ENCODE measurements at regions not wholly inside any gene's neighbourhood (a gene's known extent, or its start where the extent isn't known, plus 50 kb on each side); places are given as distances from the start of the nearest gene placed in this dataset.

DNA sequence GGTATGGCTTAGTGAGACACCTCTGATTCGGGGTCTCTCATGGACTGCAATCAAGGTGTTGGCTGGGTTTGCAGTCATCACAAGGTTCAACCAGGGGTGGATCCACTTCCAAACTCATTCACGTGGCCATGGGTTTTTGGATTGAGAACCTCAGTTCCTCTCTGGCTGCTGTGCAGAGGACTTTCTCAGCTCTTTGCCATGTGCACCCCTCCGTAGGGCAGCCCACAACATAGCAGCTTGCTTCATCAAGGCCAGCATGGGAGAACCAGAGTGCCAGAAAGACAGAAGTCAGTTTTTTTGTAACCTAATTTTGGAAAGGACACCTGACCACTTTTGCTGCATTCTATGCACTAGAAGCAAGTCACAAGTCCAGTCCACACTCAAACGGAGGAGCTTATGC is 154.9 kb downstream of the PJA1 start:
- Histone ChIP-seq H3K9me3 (peaks cover 15% of the 10 kb centered on the region), H3K9ac (no peak overlapping the region), H3K4me3 (no peak overlapping the region), H3K27me3 (peaks cover 54% of the 10 kb centered on the region), H4K20me1 (no peaks in the 10 kb centered on the region; the same call in 1 of the 2 replicates), H3K27ac (no peak overlapping the region), H3K36me3 (no peaks in the 10 kb centered on the region), H3K4me2 (no peak overlapping the region), H3K4me1 (no peaks in the 10 kb centered on the region)
- TF ChIP-seq Cebpa-rat (IDR thresholded peaks at IDR 0.05), result no peak

DNA sequence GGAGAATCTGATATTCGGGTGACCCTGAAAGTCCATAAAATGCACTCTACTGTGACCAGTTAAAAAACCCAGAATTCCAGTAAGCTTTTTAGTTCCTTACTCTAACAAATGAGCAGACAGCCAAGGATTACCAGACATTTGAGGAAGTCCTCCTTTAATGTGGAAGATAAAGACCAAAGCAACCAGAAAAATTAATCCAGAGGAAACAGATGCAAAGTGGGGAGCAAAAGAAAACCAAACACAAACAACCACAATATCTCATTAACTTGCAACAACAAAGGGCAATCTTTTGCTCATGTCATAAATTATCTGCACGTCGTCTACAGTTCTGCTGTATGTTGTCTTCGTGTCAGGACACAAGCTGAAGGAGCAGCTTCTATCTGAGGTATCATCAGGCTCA is 164.4 kb downstream of the PJA1 start:
- Histone ChIP-seq H3K36me3 (no peaks in the 10 kb centered on the region), H4K20me1 (no peaks in the 10 kb centered on the region), H3K27me3 (peaks cover 84% of the 10 kb centered on the region), H3K9ac (no peak overlapping the region), H3K9me3 (peaks cover 4% of the 10 kb centered on the region), H3K4me1 (no peaks in the 10 kb centered on the region), H3K4me3 (no peak overlapping the region), H3K4me2 (no peak overlapping the region), H3K27ac (no peak overlapping the region)
- TF ChIP-seq Cebpa-rat (IDR thresholded peaks at IDR 0.05), result no peak

DNA sequence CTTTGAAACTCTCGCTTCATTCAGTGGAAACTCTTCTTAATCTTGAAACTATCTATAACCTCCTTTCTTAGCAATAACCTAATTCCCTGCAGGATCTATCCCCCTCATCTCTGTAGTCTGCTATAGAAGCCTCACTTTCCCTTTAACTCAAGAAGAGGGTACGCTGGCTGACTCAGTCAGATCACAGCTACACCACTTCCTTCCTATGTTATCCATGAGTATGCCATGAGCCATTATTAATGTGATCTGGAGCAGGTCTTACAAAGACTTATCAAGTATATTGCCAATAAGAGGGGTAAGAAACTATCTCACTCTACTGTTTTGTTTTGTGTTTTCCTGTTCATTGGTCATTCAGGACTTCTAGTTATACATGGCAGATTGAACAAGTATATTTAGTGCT is 165.3 kb downstream of the PJA1 start:
- Histone ChIP-seq H3K4me1 (no peaks in the 10 kb centered on the region), H3K9ac (no peak overlapping the region), H4K20me1 (no peaks in the 10 kb centered on the region), H3K36me3 (no peaks in the 10 kb centered on the region), H3K27me3 (peaks cover 90% of the 10 kb centered on the region), H3K9me3 (no peaks in the 10 kb centered on the region), H3K4me3 (no peak overlapping the region), H3K27ac (no peak overlapping the region), H3K4me2 (no peak overlapping the region)
- no peak for TF ChIP-seq Cebpa-rat (IDR thresholded peaks at IDR 0.05)

DNA sequence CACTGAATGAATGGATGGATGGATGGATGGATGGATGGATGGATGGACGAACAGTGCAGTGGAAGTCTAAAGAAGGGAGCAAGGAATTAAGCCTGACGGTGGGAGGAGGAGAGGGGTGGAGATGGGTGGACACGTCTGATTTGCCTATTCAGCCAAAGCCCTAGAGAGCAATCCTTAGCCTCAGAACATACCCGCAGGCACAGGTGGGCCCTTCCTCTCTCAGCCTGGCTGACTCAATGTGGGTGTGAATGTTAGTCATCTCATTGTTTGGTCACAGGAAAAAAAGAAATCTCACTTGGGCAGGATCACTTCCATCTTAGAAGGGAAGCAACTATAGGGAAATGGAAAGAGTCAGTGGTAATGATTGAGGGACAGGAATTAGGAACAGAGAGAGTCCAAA is 165.9 kb downstream of the PJA1 start:
- H3K4me1 ChIP-seq, result 0 out of 2 replicates have a peak, but pooled peaks cover 5% of the 10 kb centered on the region
- H3K4me2 ChIP-seq, result no peak overlapping the region
- H3K4me3 ChIP-seq, result no peak overlapping the region
- H3K27ac ChIP-seq, result no peak overlapping the region
- TF ChIP-seq Cebpa-rat (IDR thresholded peaks at IDR 0.05), result no peak
- H3K36me3 ChIP-seq, result no peaks in the 10 kb centered on the region
- H3K9me3 ChIP-seq, result no peaks in the 10 kb centered on the region
- H3K27me3 ChIP-seq, result peaks cover 90% of the 10 kb centered on the region
- no peak overlapping the region for H3K9ac ChIP-seq
- H4K20me1 ChIP-seq, result no peaks in the 10 kb centered on the region

DNA sequence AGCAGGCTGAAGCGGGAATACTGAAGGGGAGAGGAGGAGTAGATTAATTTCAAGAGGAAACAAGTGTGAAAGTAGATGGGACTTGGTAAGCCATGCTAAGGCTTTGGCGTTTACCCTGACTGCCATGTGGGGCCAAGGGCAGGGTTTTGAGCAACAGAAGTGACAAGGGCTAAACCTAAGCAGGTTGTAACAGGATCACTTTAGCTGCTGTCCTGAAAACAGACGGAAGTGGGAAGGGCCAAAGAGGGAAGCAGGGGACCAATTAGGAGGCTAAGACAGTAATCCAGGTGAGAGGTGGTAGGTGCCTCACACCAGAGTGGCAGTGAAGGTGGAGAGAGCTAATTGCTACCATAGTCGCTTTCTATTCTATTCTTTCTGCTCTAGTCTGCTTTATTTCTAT is 166.5 kb downstream of the PJA1 start:
- no peak overlapping the region for H3K4me2 ChIP-seq
- H3K9me3 ChIP-seq, result no peaks in the 10 kb centered on the region
- no peaks in the 10 kb centered on the region for H4K20me1 ChIP-seq
- peaks cover 95% of the 10 kb centered on the region for H3K27me3 ChIP-seq
- no peak for TF ChIP-seq Cebpa-rat (IDR thresholded peaks at IDR 0.05)
- no peak overlapping the region for H3K9ac ChIP-seq
- no peak overlapping the region for H3K27ac ChIP-seq
- H3K36me3 ChIP-seq, result no peaks in the 10 kb centered on the region
- no peak overlapping the region for H3K4me3 ChIP-seq
- H3K4me1 ChIP-seq, result 0 out of 2 replicates have a peak, but pooled peaks cover 5% of the 10 kb centered on the region

DNA sequence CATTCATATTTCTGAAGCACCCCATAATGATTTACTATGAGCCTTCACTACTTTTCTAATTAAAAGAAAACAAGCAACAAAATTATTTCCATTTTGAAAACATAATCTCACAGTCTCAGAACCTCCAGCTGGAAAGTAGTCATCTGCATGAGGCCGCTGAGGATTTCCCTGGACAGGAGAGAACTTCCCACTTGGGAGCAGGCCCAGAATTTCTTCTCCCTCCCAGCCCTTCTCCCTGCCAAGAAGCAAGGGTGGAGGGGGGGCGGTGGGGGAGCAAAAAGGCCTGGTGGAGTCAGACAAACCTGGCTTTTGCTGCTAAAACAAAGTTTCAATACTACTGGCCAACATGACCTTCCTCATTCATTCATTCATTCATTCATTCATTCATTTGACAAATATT is 167.3 kb downstream of the PJA1 start:
- Histone ChIP-seq H3K9me3 (no peaks in the 10 kb centered on the region), H3K4me1 (0 out of 2 replicates have a peak, but pooled peaks cover 5% of the 10 kb centered on the region), H3K27ac (no peak overlapping the region), H3K36me3 (no peaks in the 10 kb centered on the region), H3K27me3 (peaks cover 96% of the 10 kb centered on the region), H3K4me3 (no peak overlapping the region), H3K9ac (no peak overlapping the region), H4K20me1 (no peaks in the 10 kb centered on the region; the same call in 1 of the 2 replicates), H3K4me2 (no peak overlapping the region)
- no peak for TF ChIP-seq Cebpa-rat (IDR thresholded peaks at IDR 0.05)

DNA sequence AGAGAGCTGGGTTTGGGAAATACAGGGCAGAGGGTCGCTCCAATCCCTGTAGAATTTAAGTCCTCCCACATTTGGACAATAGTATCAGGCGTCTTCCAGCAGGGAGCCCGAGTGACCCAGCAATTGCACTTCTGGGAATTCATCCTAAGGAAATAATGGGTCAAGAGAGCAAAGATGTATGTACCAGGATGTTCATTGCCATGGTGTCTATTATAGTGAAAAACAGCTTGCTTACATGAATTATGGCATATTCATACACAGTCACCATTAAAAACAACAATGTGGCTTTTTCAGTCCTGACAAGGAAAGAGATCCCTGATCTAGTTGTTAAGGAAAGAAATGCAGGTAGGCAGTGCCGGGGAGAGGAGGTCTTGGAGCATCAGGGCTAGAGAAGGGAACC is 167.7 kb downstream of the PJA1 start:
- H3K4me1 ChIP-seq, result 0 out of 2 replicates have a peak, but pooled peaks cover 5% of the 10 kb centered on the region
- no peaks in the 10 kb centered on the region; the same call in 1 of the 2 replicates for H4K20me1 ChIP-seq
- H3K27me3 ChIP-seq, result peaks cover 97% of the 10 kb centered on the region
- no peak overlapping the region for H3K4me3 ChIP-seq
- no peaks in the 10 kb centered on the region for H3K36me3 ChIP-seq
- H3K9me3 ChIP-seq, result no peaks in the 10 kb centered on the region
- H3K27ac ChIP-seq, result no peak overlapping the region
- no peak overlapping the region for H3K4me2 ChIP-seq
- TF ChIP-seq Cebpa-rat (IDR thresholded peaks at IDR 0.05), result no peak
- no peak overlapping the region for H3K9ac ChIP-seq

DNA sequence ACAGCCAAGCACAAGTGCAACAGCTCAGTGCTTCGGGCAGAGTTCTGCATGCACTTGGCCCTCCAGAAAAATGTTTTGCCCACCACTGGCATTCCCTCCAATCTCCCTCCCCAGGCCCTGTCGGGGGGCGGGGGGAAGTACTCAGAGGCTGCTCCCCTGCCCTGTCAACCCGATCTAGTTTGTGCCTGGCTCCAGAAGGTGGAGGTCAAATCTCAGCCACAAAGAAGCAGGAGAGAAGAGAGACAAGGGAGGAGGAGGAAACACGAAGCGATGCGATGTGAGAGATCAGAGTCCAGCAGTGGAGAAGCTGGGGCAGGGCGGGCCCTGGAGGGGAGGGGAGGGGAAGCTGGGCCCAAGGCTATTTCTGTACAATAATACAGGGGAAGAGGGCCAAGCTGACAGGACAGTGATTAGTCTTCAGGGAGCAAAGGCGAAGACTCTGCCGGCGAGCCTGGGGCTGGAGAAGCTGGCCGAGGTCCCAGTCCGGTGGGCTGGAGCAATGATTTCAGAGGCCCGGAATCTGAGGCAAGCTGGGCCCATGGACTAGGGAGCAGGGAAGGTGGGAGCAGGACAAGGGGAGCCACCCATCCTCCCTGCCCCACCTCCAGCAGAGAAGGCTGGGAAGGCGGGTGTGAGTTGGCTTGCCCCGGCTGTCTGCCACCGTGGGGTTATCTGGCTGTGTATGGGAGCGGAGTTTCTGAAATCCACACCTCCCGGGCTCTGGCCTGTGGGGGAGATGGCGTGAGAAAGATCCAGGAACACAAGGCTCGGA is 167.1 kb downstream of the EFNB1 start:
- TF ChIP-seq Cebpa-rat (IDR thresholded peaks at IDR 0.05), result no peak
- no peak overlapping the region for H3K27ac ChIP-seq
- no peaks in the 10 kb centered on the region; the same call in 1 of the 2 replicates for H4K20me1 ChIP-seq
- no peak overlapping the region for H3K4me2 ChIP-seq
- H3K4me3 ChIP-seq, result no peak overlapping the region
- no peak overlapping the region for H3K9ac ChIP-seq
- H3K4me1 ChIP-seq, result 0 out of 2 replicates have a peak, but pooled peaks cover 5% of the 10 kb centered on the region
- no peaks in the 10 kb centered on the region for H3K36me3 ChIP-seq
- H3K27me3 ChIP-seq, result peaks cover 99% of the 10 kb centered on the region
- no peaks in the 10 kb centered on the region for H3K9me3 ChIP-seq

DNA sequence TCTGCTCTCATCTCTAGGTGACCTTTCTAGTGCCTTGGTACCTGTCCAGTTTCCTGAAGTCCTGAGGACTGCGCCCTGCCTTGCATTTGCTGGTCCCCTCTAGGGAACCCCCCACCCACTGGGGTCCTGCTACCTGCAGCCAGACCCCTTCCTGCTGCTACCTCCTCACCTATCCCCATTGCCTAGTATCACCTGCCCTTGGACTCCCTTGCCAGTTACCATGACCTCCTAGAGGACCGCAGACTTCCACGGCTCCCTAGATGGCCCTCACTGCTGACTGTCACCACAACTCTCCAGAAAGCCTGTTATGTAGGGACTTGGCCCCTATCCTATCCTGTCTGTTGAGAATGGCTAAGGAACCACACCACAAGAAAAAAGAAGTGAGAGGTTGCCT is 166.6 kb downstream of the EFNB1 start:
- Histone ChIP-seq H3K9me3 (no peaks in the 10 kb centered on the region), H3K4me3 (no peak overlapping the region), H3K27me3 (peaks cover 99% of the 10 kb centered on the region), H3K36me3 (no peaks in the 10 kb centered on the region), H3K27ac (no peak overlapping the region), H3K4me1 (0 out of 2 replicates have a peak, but pooled peaks cover 5% of the 10 kb centered on the region), H3K4me2 (no peak overlapping the region), H4K20me1 (no peaks in the 10 kb centered on the region; the same call in 1 of the 2 replicates), H3K9ac (no peak overlapping the region)
- no peak for TF ChIP-seq Cebpa-rat (IDR thresholded peaks at IDR 0.05)

DNA sequence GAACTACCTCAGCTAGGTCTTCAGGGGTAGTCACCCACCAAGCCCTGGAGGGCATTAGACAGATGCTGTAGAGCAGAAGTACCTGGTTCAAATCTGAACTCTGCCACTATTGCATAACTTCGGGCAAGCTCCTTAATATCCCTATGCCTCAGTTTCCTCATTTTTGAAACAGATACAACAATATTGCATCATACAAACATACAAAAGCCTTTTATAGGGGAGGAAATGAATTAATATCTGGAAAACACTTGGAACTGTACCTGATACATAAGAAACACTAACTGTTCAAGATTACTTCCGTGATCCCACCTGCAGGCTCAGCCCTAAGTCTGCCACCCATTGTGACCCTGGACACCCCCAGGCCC is 166.1 kb downstream of the EFNB1 start:
- Histone ChIP-seq H3K9me3 (no peaks in the 10 kb centered on the region), H3K27ac (no peak overlapping the region), H3K27me3 (peaks cover 98% of the 10 kb centered on the region), H3K36me3 (no peaks in the 10 kb centered on the region), H3K4me2 (peak overlapping the region; percentile 24; the same call in 1 of the 2 replicates), H3K4me1 (0 out of 2 replicates have a peak, but pooled peaks cover 5% of the 10 kb centered on the region), H3K9ac (no peak overlapping the region), H4K20me1 (no peaks in the 10 kb centered on the region; the same call in 1 of the 2 replicates), H3K4me3 (no peak overlapping the region)
- TF ChIP-seq Cebpa-rat (IDR thresholded peaks at IDR 0.05), result no peak
